Calu3 (cell line): ENCODE measurements at regions not wholly inside any gene's neighbourhood (a gene's known extent, or its start where the extent isn't known, plus 50 kb on each side); places are given as distances from the start of the nearest gene placed in this dataset.

Source experiments
- BruUV-seq: library from RNA; stranded (reverse); fragments of 400-500 nt; replicated peaks from 2 replicates; lab custom pipeline; 2021; lab: Mats Ljungman, UMichigan
- CTCF ChIA-PET: fragments of 300-600 bp; sonication (Branson Sonifier 250); formaldehyde crosslinking; loops from one replicate; lab custom pipeline; 2022; ENCODE audit warnings: antibody characterized with exemption; lab: Charles Lee
- DNase-seq: peaks from one replicate; pipeline ENCODE4 v3.0.0; 2022
- H3K27ac Mint-ChIP-seq: one replicate; pipeline ENCODE4 v1.8.0; 2022; ENCODE audit warnings: mixed read lengths; ENCODE audit not compliant: unreplicated experiment
- H3K27me3 Mint-ChIP-seq: one replicate; pipeline ENCODE4 v1.8.0; 2022; ENCODE audit warnings: mixed read lengths; ENCODE audit not compliant: unreplicated experiment
- H3K36me3 Mint-ChIP-seq: one replicate; pipeline ENCODE4 v1.8.0; 2022; ENCODE audit warnings: mild to moderate bottlenecking, moderate library complexity, mixed read lengths; ENCODE audit not compliant: insufficient read depth, unreplicated experiment
- H3K4me1 Mint-ChIP-seq: one replicate; pipeline ENCODE4 v1.8.0; 2022; ENCODE audit warnings: mild to moderate bottlenecking, low read depth, mixed read lengths; ENCODE audit not compliant: unreplicated experiment
- H3K4me3 Mint-ChIP-seq: one replicate; pipeline ENCODE4 v1.8.0; 2022; ENCODE audit warnings: mild to moderate bottlenecking, low read depth, moderate library complexity, mixed read lengths; ENCODE audit not compliant: unreplicated experiment
- H3K9me3 Mint-ChIP-seq: one replicate; pipeline ENCODE4 v1.8.0; 2022; ENCODE audit warnings: low read depth, mixed read lengths; ENCODE audit not compliant: unreplicated experiment
- intact Hi-C: fragments of 100-400 bp; cut with micrococcal nuclease; formaldehyde crosslinking; loops from one replicate; pipeline ENCODE4 v1.10.0; 2022; ENCODE audit not compliant: unreplicated experiment
- TF ChIP-seq, protein P1 (sequence below): fragments of 200-600 bp; IDR thresholded peaks from one replicate; pipeline ENCODE4 v1.8.0; 2022; ENCODE audit warnings: antibody characterized with exemption; ENCODE audit not compliant: unreplicated experiment

DNA sequence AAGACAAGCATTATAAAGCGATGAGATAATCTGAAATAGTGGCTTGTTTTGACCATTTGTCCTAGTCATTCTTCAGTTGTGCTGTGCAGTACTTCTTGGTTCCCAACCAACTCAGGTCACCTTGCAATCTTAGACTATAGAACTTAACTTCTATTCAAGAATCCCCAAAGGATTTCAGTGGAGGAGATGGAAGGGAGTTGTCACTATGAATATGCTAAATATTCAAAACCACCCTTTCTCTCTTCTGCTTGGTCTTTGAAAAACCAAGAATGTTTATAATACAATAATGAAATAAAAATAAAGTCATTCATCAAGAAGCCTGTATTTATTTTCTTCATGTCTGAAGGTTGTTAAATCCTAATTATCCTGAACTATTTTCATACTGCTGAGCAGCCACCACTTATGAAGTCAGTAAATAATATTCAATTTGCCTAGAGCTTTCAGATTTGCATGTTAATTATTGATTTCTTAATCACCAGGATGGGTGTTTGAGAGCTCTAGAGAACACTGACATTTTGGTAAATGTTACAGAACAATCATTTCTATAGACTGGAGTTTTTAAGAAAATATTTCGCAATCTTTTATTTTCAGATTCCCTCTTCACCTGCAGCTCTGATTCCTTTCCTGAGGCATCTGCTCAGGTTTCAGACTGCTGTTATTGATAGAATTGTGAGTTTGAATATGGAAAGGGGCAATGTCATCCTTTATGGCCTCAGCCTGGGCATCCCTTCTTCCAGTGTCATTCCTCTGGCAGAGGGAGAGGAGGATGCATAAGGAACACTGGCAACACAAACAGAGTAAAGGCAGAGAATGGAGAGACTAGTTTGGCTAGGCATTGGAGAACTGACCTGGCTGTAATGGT, 91.5 kb upstream of the USP47 start:
- H3K27ac Mint-ChIP-seq, result no peak overlapping the region
- TF ChIP-seq, protein P1, sequence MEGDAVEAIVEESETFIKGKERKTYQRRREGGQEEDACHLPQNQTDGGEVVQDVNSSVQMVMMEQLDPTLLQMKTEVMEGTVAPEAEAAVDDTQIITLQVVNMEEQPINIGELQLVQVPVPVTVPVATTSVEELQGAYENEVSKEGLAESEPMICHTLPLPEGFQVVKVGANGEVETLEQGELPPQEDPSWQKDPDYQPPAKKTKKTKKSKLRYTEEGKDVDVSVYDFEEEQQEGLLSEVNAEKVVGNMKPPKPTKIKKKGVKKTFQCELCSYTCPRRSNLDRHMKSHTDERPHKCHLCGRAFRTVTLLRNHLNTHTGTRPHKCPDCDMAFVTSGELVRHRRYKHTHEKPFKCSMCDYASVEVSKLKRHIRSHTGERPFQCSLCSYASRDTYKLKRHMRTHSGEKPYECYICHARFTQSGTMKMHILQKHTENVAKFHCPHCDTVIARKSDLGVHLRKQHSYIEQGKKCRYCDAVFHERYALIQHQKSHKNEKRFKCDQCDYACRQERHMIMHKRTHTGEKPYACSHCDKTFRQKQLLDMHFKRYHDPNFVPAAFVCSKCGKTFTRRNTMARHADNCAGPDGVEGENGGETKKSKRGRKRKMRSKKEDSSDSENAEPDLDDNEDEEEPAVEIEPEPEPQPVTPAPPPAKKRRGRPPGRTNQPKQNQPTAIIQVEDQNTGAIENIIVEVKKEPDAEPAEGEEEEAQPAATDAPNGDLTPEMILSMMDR, result no peak
- DNase-seq, result no peak
- no TSS peak for BruUV-seq
- no peak overlapping the region for H3K4me3 Mint-ChIP-seq
- H3K27me3 Mint-ChIP-seq, result peaks cover 83% of the 10 kb centered on the region
- CTCF ChIA-PET, result no interaction called here
- peaks cover 2% of the 10 kb centered on the region for H3K9me3 Mint-ChIP-seq
- H3K36me3 Mint-ChIP-seq, result no peaks in the 10 kb centered on the region
- intact Hi-C loops, result no loop called here
- no peaks in the 10 kb centered on the region for H3K4me1 Mint-ChIP-seq

DNA sequence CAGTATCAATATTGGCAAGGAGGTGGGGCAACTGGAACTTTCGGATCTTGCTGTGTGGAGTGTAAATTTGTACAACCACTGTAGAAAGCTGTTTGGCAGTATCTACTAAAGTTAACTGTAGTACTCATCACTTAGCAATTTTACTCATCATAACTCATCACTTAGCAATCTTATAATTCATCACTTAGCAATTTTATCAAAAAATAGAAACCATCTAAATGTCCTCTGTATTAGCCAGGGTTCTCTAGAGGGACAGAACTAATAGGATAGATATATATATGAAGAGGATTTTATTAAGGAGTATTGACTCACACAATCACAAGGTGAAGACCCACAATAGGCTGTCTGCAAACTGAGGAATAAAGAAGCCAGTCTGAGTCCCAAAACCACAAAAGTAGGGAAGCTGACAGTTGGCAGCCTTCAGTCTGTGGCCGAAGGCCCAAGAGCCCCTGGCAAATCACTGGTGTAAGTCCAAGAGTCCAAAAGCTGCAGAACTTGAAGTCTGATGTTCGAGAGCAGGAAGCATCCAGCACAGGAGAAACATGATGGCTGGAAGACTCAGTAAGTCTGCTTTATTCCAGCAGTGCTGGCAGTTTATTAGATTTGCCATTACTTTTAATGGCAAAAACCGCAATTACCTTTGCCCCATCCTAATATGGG, 92.9 kb upstream of the USP47 start:
- BruUV-seq, result no TSS peak
- Mint-ChIP-seq H3K4me3 (no peak overlapping the region), H3K27ac (no peak overlapping the region)

DNA sequence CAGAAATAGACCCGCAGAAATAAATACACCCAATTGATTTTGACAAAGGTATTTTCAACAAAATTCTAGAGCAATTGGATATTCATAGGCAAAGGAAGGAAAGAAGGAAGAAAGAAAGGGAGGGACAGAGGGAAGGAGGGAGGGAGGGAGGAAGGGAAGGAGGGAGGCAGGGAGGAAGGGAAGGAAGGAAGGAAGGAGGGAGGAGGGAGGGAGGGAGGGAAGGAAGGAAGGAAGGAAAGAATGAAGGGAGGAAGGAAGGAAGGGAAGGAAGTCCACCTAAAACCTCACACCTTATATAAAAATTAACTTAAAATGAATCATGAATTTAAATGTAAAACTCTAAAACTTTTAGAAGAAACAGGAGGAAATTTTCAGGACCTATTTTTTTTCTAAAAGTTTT, 94.2 kb upstream of the USP47 start:
- H3K27me3 Mint-ChIP-seq, result peaks cover 74% of the 10 kb centered on the region
- BruUV-seq, result no TSS peak
- DNase-seq, result no peak

More for the DNA sequence above, 92.9 kb upstream of the USP47 start:
- no peaks in the 10 kb centered on the region for H3K4me1 Mint-ChIP-seq
- CTCF ChIA-PET, result no interaction called here
- peaks cover 74% of the 10 kb centered on the region for H3K27me3 Mint-ChIP-seq
- DNase-seq, result no peak
- no peaks in the 10 kb centered on the region for H3K36me3 Mint-ChIP-seq
- TF ChIP-seq, protein P1, result no peak
- intact Hi-C loops, result no loop called here
- H3K9me3 Mint-ChIP-seq, result peaks cover 2% of the 10 kb centered on the region

DNA sequence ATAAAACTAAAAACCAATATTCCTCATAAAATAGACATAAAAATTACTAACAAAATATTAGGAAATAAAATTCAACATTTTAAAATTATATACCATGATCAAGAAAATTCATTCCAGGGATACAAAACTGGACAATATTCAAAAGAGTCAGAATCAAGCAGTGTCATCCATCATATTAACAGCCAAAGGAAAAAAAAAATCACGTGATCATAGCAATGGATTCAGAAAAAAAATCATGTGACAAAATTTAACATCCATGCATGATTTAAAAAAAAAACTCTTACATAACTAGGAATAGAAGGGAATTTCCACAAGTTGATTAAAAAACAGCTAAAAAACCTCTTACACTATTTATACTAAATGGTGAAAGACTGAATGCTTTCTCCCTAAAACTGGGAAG, 95.3 kb upstream of the USP47 start:
- H3K27ac Mint-ChIP-seq, result no peak overlapping the region
- H3K4me3 Mint-ChIP-seq, result no peak overlapping the region
- H3K27me3 Mint-ChIP-seq, result peaks cover 74% of the 10 kb centered on the region
- no TSS peak for BruUV-seq
- peaks cover 2% of the 10 kb centered on the region for H3K9me3 Mint-ChIP-seq
- CTCF ChIA-PET, result no interaction called here
- intact Hi-C loops, result no loop called here
- H3K4me1 Mint-ChIP-seq, result no peaks in the 10 kb centered on the region
- TF ChIP-seq, protein P1, result no peak
- DNase-seq, result no peak
- H3K36me3 Mint-ChIP-seq, result no peaks in the 10 kb centered on the region

More for the DNA sequence above, 94.2 kb upstream of the USP47 start:
- TF ChIP-seq, protein P1, result no peak
- H3K9me3 Mint-ChIP-seq, result peaks cover 2% of the 10 kb centered on the region
- no peaks in the 10 kb centered on the region for H3K36me3 Mint-ChIP-seq
- no peaks in the 10 kb centered on the region for H3K4me1 Mint-ChIP-seq
- CTCF ChIA-PET, result no interaction called here
- H3K27ac Mint-ChIP-seq, result no peak overlapping the region
- no peak overlapping the region for H3K4me3 Mint-ChIP-seq
- intact Hi-C loops, result no loop called here
